SK-N-SH (cell line): ENCODE measurements at regions not wholly inside any gene's neighbourhood (a gene's known extent, or its start where the extent isn't known, plus 50 kb on each side); places are given as distances from the start of the nearest gene placed in this dataset.

Experiments used
- CTCF ChIA-PET: fragments of 300-600, 350-600 bp; formaldehyde crosslinking; extraction: SDS; loops from one replicate; lab custom pipeline; 2021; lab: Yijun Ruan, JAX
- POLR2A ChIA-PET: fragments of 350-600 bp; sonication (Branson Sonifier 250); formaldehyde crosslinking; extraction: SDS; loops from one replicate; lab custom pipeline; 2020; ENCODE audit warnings: antibody characterized with exemption, inconsistent platforms; lab: Yijun Ruan, JAX
- DNase-seq: peaks from one replicate; pipeline ENCODE4 v3.0.0; 2012
- H2AFZ ChIP-seq: fragments of 200-600 bp; sonication (generic); 2 replicates; pipeline ENCODE4 v1.8.1; 2016; ENCODE audit warnings: antibody characterized with exemption, mild to moderate bottlenecking, low read depth
- H3F3A ChIP-seq: fragments of 200-600 bp; sonication (generic); replicated peaks from 2 replicates; pipeline ENCODE3; 2016; ENCODE audit warnings: antibody characterized with exemption, mild to moderate bottlenecking; ENCODE audit not compliant: insufficient read depth
- H3K27ac ChIP-seq, 2 experiments: fragments of 200-500 bp in 1 of 2; fragments of 200-600 bp in 1 of 2; sonication (Bioruptor generic) in 1 of 2; sonication (generic), shearing (Covaris generic) in 1 of 2; 2 replicates each; pipeline versions ENCODE4 v1.5.1 to v1.6.1; 2014 to 2016; ENCODE audit warnings: low read depth in 2 of 2, inconsistent platforms in 1 of 2, low read length in 1 of 2, mild to moderate bottlenecking in 1 of 2, mixed read lengths in 1 of 2
- H3K27me3 ChIP-seq: fragments of 200-600 bp; sonication (generic), shearing (Covaris generic); 2 replicates; pipeline ENCODE4 v1.6.1; 2016; ENCODE audit warnings: mixed run types; ENCODE audit not compliant: insufficient read depth
- H3K36me3 ChIP-seq, 2 experiments: fragments of 200-500 bp in 1 of 2; fragments of 200-600 bp in 1 of 2; sonication (Bioruptor generic) in 1 of 2; sonication (generic) in 1 of 2; replicated peaks in 1 of 2; 2 replicates each; pipeline versions ENCODE3 to v1.5.1; 2014 to 2016; ENCODE audit warnings: low read length in 1 of 2, mild to moderate bottlenecking in 1 of 2; ENCODE audit not compliant: insufficient read depth in 2 of 2, control insufficient read depth in 1 of 2
- H3K4me1 ChIP-seq, 2 experiments: fragments of 200-500 bp in 1 of 2; fragments of 200-600 bp in 1 of 2; sonication (Bioruptor generic) in 1 of 2; sonication (generic), shearing (Covaris generic) in 1 of 2; 2 replicates each; pipeline versions ENCODE4 v1.5.1 to v1.6.1; 2014 to 2016; ENCODE audit warnings: low read depth in 1 of 2, low read length in 1 of 2, mixed run types in 1 of 2; ENCODE audit not compliant: insufficient read depth in 2 of 2, control insufficient read depth in 1 of 2
- H3K4me2 ChIP-seq: fragments of 200-600 bp; sonication (generic), shearing (Covaris generic); 2 replicates; pipeline ENCODE4 v1.6.1; 2017; ENCODE audit warnings: mixed run types
- H3K4me3 ChIP-seq, 2 experiments: fragments of 200-500 bp in 1 of 2; fragments of 200-600 bp in 1 of 2; sonication (Bioruptor generic) in 1 of 2; sonication (generic), shearing (Covaris generic) in 1 of 2; 2 replicates each; pipeline versions ENCODE4 v1.5.1 to v1.8.1; 2014 to 2016; ENCODE audit warnings: low read depth in 2 of 2, inconsistent platforms in 1 of 2, low read length in 1 of 2, mild to moderate bottlenecking in 1 of 2, mixed read lengths in 1 of 2, moderate library complexity in 1 of 2
- H3K79me2 ChIP-seq: fragments of 200-600 bp; sonication (generic); 2 replicates; pipeline ENCODE4 v1.8.1; 2017; ENCODE audit warnings: mild to moderate bottlenecking; ENCODE audit not compliant: insufficient read depth
- H3K9ac ChIP-seq: fragments of 200-600 bp; sonication (generic); 2 replicates; pipeline ENCODE4 v1.6.1; 2017; ENCODE audit warnings: mixed run types
- H3K9me2 ChIP-seq: fragments of 200-600 bp; sonication (generic); 2 replicates; pipeline ENCODE4 v1.6.1; 2017; ENCODE audit warnings: mixed run types
- H3K9me3 ChIP-seq: fragments of 200-600 bp; sonication (generic); 2 replicates; pipeline ENCODE4 v1.6.1; 2017; ENCODE audit warnings: mixed run types, mild to moderate bottlenecking, moderate library complexity
- H4K20me1 ChIP-seq: fragments of 200-600 bp; sonication (generic); 2 replicates; pipeline ENCODE4 v1.6.1; 2017; ENCODE audit warnings: mild to moderate bottlenecking, mixed run types; ENCODE audit not compliant: insufficient read depth
- ELF1 ChIP-seq: IDR thresholded peaks from 2 replicates; pipeline ENCODE4 v1.4.0; 2012
- EZH2phosphoT487 ChIP-seq: fragments of 200-600 bp; sonication (generic); IDR thresholded peaks from 2 replicates; pipeline ENCODE4 v1.6.1; 2017; ENCODE audit warnings: low read depth, mixed run types, mild to moderate bottlenecking, antibody characterized with exemption, moderate library complexity, borderline replicate concordance
- GATA2 ChIP-seq: sonication (generic); formaldehyde crosslinking; IDR thresholded peaks from 2 replicates; pipeline ENCODE4 v1.5.0; 2020; ENCODE audit warnings: mild to moderate bottlenecking, missing genetic modification reagents
- JUND ChIP-seq: IDR thresholded peaks from 2 replicates; pipeline ENCODE4 v1.4.0; 2012
- MEF2A ChIP-seq: IDR thresholded peaks from 2 replicates; pipeline ENCODE4 v1.4.0; 2012; ENCODE audit warnings: low read depth, borderline replicate concordance
- MXI1 ChIP-seq: IDR thresholded peaks from 2 replicates; pipeline ENCODE4 v1.6.1; 2012; ENCODE audit warnings: mild to moderate bottlenecking, low read depth, low read length, improper control_type of control experiment
- NRF1 ChIP-seq: IDR thresholded peaks from 2 replicates; pipeline ENCODE4 v1.6.1; 2012; ENCODE audit warnings: low read depth, mild to moderate bottlenecking, low read length
- RAD21 ChIP-seq: IDR thresholded peaks from 2 replicates; pipeline ENCODE4 v1.6.1; 2012; ENCODE audit warnings: mild to moderate bottlenecking, low read length
- RCOR1 ChIP-seq: fragments of 150-350 bp; IDR thresholded peaks from 2 replicates; pipeline ENCODE4 v1.6.1; 2017; ENCODE audit warnings: antibody characterized with exemption, low read length
- SIN3A ChIP-seq: IDR thresholded peaks from 2 replicates; pipeline ENCODE4 v1.6.1; 2012; ENCODE audit warnings: low read depth, mild to moderate bottlenecking, low read length, moderate library complexity, borderline replicate concordance
- TAF1 ChIP-seq: IDR thresholded peaks from 2 replicates; pipeline ENCODE4 v1.6.1; 2012; ENCODE audit warnings: low read depth, mild to moderate bottlenecking, low read length, moderate library complexity, borderline replicate concordance
- WGBS: methylation state at CpG from one replicate; pipeline ENCODE4 v1.1.6; 2017; ENCODE audit warnings: low lambda C conversion rate; 5-methylcytosine and 5-hydroxymethylcytosine counted together
- TF ChIP-seq, protein P1 (sequence below): fragments of 200-600 bp; sonication (generic); IDR thresholded peaks from 2 replicates; pipeline ENCODE4 v1.6.1; 2017; ENCODE audit warnings: antibody characterized with exemption, mild to moderate bottlenecking, moderate library complexity
- TF ChIP-seq, protein P2 (sequence below): IDR thresholded peaks from 2 replicates; pipeline ENCODE4 v1.4.0; 2012; ENCODE audit warnings: low read depth
- TF ChIP-seq, protein P3 (sequence below): IDR thresholded peaks from 2 replicates; pipeline ENCODE4 v1.4.0; 2012; ENCODE audit warnings: low read depth, borderline replicate concordance
- TF ChIP-seq, protein P4 (sequence below): IDR thresholded peaks from 2 replicates; pipeline ENCODE4; 2012
- TF ChIP-seq, protein P5 (sequence below): fragments of 150-350 bp; IDR thresholded peaks from 2 replicates; pipeline ENCODE4 v1.6.1; 2017; ENCODE audit warnings: antibody characterized with exemption, low read length, low read depth, borderline replicate concordance
- TF ChIP-seq, protein P6 (sequence below): fragments of 150-350 bp; IDR thresholded peaks from 2 replicates; pipeline ENCODE4 v1.6.1; 2016; ENCODE audit warnings: mild to moderate bottlenecking, low read depth, low read length

DNA sequence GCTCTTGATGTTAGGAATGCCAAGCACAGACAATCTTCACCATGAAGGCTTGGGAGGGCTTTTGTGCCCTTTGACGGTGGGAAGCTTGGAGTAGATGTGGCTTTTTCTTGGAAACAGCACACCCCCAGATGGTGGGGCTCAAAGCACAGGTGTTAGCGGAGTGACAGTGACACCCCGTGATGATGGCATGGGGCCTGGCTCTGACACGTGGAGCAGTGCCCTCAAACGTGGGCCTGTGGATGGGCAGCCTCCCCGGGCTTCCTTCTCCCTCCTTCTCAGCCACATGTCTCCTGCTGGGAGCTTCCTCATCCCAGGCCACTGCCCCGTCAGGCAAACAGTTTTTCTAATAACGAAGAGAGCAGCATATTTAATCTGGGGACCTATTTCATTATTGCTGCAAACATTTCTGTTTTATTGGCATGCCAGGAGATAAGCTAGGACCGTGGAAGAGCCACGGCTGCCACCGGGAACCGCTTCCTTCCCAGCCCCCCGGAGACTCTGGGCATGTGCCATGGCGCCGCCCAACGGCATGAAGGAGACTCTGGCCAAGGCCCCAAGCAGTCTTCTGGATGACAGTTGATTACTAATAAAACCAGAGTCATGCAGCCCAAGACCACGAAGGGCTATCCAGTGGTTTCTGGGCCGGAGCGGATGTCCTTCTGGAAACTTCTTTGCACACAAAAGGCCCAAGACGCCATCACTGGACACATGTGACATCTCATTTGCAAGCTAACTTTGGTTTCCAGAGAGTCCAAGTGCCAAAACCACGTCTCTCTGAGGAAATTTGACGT lies 280.3 kb upstream of the FOXF1 start (continued):
- TF ChIP-seq, protein P1, sequence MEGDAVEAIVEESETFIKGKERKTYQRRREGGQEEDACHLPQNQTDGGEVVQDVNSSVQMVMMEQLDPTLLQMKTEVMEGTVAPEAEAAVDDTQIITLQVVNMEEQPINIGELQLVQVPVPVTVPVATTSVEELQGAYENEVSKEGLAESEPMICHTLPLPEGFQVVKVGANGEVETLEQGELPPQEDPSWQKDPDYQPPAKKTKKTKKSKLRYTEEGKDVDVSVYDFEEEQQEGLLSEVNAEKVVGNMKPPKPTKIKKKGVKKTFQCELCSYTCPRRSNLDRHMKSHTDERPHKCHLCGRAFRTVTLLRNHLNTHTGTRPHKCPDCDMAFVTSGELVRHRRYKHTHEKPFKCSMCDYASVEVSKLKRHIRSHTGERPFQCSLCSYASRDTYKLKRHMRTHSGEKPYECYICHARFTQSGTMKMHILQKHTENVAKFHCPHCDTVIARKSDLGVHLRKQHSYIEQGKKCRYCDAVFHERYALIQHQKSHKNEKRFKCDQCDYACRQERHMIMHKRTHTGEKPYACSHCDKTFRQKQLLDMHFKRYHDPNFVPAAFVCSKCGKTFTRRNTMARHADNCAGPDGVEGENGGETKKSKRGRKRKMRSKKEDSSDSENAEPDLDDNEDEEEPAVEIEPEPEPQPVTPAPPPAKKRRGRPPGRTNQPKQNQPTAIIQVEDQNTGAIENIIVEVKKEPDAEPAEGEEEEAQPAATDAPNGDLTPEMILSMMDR, result no peak
- TF ChIP-seq, protein P2, sequence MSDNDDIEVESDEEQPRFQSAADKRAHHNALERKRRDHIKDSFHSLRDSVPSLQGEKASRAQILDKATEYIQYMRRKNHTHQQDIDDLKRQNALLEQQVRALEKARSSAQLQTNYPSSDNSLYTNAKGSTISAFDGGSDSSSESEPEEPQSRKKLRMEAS, result no peak
- no peak for TF ChIP-seq NRF1
- no peak for TF ChIP-seq EZH2phosphoT487
- TF ChIP-seq JUND, result no peak
- no peak for TF ChIP-seq MXI1
- TF ChIP-seq RAD21, result no peak
- TF ChIP-seq, protein P3, sequence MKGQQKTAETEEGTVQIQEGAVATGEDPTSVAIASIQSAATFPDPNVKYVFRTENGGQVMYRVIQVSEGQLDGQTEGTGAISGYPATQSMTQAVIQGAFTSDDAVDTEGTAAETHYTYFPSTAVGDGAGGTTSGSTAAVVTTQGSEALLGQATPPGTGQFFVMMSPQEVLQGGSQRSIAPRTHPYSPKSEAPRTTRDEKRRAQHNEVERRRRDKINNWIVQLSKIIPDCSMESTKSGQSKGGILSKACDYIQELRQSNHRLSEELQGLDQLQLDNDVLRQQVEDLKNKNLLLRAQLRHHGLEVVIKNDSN, result no peak

DNA sequence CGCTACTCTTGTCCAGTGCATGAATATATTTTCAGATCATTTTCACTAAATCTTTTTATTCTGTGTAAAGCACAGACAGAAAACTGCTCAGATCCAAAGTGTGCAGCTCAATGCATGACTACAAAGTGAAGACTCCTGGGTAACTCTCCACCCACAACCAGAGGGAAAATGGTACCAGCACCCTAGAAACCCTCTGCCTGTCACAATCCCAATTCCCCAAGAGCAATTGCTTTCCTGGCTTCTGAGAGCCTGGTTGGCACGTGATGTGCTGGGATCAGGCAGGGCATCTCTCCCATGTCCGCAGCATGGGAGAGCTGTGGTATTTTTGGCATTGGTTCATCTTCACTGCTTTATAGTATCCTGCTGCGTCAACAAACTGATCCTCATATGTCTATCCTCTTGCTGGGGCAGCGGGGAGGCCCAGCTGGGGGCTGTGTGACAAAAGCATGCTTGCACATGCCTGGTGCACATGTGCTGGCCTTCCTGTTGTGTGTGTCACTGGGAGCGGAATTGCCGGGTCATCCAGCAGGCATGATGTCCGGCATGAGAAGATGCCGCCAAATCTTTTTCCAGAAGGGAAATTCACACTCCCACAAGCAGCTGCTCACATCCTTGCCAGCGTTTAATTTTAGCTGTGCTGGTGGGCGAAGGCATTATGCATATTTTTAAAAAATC lies 278.9 kb upstream of the FOXF1 start:
- no peak overlapping the region for H3K27ac ChIP-seq
- no peak for DNase-seq
- H3K4me2 ChIP-seq, result no peak overlapping the region
- no peaks in the 10 kb centered on the region for H3K79me2 ChIP-seq
- H3K27me3 ChIP-seq, result peaks cover 58% of the 10 kb centered on the region
- TF ChIP-seq JUND, result no peak
- TF ChIP-seq GATA2 (CRISPR knock-in tag), result no peak
- TF ChIP-seq RCOR1, result no peak
- no peak for TF ChIP-seq MEF2A
- TF ChIP-seq, protein P4, sequence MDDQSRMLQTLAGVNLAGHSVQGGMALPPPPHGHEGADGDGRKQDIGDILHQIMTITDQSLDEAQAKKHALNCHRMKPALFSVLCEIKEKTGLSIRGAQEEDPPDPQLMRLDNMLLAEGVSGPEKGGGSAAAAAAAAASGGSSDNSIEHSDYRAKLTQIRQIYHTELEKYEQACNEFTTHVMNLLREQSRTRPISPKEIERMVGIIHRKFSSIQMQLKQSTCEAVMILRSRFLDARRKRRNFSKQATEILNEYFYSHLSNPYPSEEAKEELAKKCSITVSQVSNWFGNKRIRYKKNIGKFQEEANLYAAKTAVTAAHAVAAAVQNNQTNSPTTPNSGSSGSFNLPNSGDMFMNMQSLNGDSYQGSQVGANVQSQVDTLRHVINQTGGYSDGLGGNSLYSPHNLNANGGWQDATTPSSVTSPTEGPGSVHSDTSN, result no peak
- no peak for TF ChIP-seq TAF1
- TF ChIP-seq, protein P5, sequence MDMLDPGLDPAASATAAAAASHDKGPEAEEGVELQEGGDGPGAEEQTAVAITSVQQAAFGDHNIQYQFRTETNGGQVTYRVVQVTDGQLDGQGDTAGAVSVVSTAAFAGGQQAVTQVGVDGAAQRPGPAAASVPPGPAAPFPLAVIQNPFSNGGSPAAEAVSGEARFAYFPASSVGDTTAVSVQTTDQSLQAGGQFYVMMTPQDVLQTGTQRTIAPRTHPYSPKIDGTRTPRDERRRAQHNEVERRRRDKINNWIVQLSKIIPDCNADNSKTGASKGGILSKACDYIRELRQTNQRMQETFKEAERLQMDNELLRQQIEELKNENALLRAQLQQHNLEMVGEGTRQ, result no peak
- TF ChIP-seq ELF1, result no peak
- TF ChIP-seq, protein P6, sequence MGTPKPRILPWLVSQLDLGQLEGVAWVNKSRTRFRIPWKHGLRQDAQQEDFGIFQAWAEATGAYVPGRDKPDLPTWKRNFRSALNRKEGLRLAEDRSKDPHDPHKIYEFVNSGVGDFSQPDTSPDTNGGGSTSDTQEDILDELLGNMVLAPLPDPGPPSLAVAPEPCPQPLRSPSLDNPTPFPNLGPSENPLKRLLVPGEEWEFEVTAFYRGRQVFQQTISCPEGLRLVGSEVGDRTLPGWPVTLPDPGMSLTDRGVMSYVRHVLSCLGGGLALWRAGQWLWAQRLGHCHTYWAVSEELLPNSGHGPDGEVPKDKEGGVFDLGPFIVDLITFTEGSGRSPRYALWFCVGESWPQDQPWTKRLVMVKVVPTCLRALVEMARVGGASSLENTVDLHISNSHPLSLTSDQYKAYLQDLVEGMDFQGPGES, result no peak
- no peak for TF ChIP-seq SIN3A
- TF ChIP-seq, protein P2, result no peak
- no peaks in the 10 kb centered on the region for H3K36me3 ChIP-seq
- WGBS, result under 1% methylated on average over 9 of the region's 11 CpGs
- no peak overlapping the region for H2AFZ ChIP-seq
- H3K9me2 ChIP-seq, result no peaks in the 10 kb centered on the region
- H4K20me1 ChIP-seq, result no peaks in the 10 kb centered on the region
- no peak overlapping the region for H3K9ac ChIP-seq
- H3K4me3 ChIP-seq, result no peak overlapping the region
- POLR2A ChIA-PET, result no interaction called here
- no peaks in the 10 kb centered on the region for H3F3A ChIP-seq
- no peaks in the 10 kb centered on the region for H3K4me1 ChIP-seq
- CTCF ChIA-PET, result interaction anchor here (1.0 kb wide), 1 partner anchor 412 kb away, joined by 3 read pairs; no protein-coding TSS in a partner anchor
- H3K9me3 ChIP-seq, result no peaks in the 10 kb centered on the region
